WTC11 (cell line): ENCODE measurements at regions not wholly inside any gene's neighbourhood (a gene's known extent, or its start where the extent isn't known, plus 50 kb on each side); places are given as distances from the start of the nearest gene placed in this dataset.
A peak's percentile ranks its signal among the peaks of the same experiment; 100 is the strongest.

ENCODE experiments used
- ATAC-seq: fragments of 200-7000 bp; cut with Tn5 transposase; 2 replicates; pipeline ENCODE4 v1.10.0; 2021; ENCODE audit warnings: mild to moderate bottlenecking, moderate library complexity
- CTCF ChIA-PET: fragments of 300-600 bp; sonication (Branson Sonifier 250); formaldehyde crosslinking; loops from one replicate; lab custom pipeline; 2021; ENCODE audit warnings: antibody characterized with exemption; lab: Charles Lee
- POLR2A ChIA-PET: fragments of 350-600 bp; sonication (Branson Sonifier 250); formaldehyde crosslinking; loops from one replicate; lab custom pipeline; 2021; ENCODE audit warnings: antibody characterized with exemption; lab: Charles Lee
- DNase-seq: peaks from one replicate; pipeline ENCODE4 v3.0.0; 2021; ENCODE audit warnings: low spot score
- H3K27ac Mint-ChIP-seq: 2 replicates; pipeline ENCODE4 v1.8.0; 2021; ENCODE audit warnings: mixed read lengths
- H3K27me3 Mint-ChIP-seq: 2 replicates; pipeline ENCODE4 v1.8.0; 2021; ENCODE audit warnings: low read depth, mild to moderate bottlenecking, moderate library complexity, mixed read lengths
- H3K36me3 Mint-ChIP-seq: 2 replicates; pipeline ENCODE4 v1.8.0; 2021; ENCODE audit warnings: mixed read lengths
- H3K4me1 Mint-ChIP-seq: 2 replicates; pipeline ENCODE4 v1.8.0; 2022; ENCODE audit warnings: mixed read lengths
- H3K4me3 Mint-ChIP-seq: 2 replicates; pipeline ENCODE4 v1.8.0; 2021; ENCODE audit warnings: mild to moderate bottlenecking, moderate library complexity, mixed read lengths
- H3K9me3 Mint-ChIP-seq: 2 replicates; pipeline ENCODE4 v1.8.0; 2021; ENCODE audit warnings: mixed read lengths
- CBFB ChIP-seq: sonication (generic); formaldehyde crosslinking; IDR thresholded peaks from 2 replicates; pipeline ENCODE4 v1.8.1; 2022; ENCODE audit warnings: mild to moderate bottlenecking, low read depth, missing genetic modification reagents
- CREM ChIP-seq: sonication (generic); formaldehyde crosslinking; IDR thresholded peaks from 2 replicates; pipeline ENCODE4 v1.8.1; 2022; ENCODE audit warnings: mild to moderate bottlenecking, missing genetic modification reagents, moderate library complexity
- ETV6 ChIP-seq: sonication (generic); formaldehyde crosslinking; IDR thresholded peaks from 2 replicates; pipeline ENCODE4 v1.8.1; 2022; ENCODE audit warnings: mild to moderate bottlenecking, missing genetic modification reagents
- JUN ChIP-seq: sonication (generic); formaldehyde crosslinking; IDR thresholded peaks from 2 replicates; pipeline ENCODE4 v1.8.0; 2023; ENCODE audit warnings: mild to moderate bottlenecking, missing genetic modification reagents
- NR2C2 ChIP-seq: sonication (generic); formaldehyde crosslinking; IDR thresholded peaks from 2 replicates; pipeline ENCODE4 v1.8.0; 2022; ENCODE audit warnings: mild to moderate bottlenecking, missing genetic modification reagents
- TEAD1 ChIP-seq: sonication (generic); formaldehyde crosslinking; IDR thresholded peaks from 2 replicates; pipeline ENCODE4 v1.8.0; 2022; ENCODE audit warnings: mild to moderate bottlenecking, missing genetic modification reagents
- ZNF317 ChIP-seq: sonication (generic); formaldehyde crosslinking; IDR thresholded peaks from 2 replicates; pipeline ENCODE4 v1.8.1; 2023; ENCODE audit warnings: low read depth, mild to moderate bottlenecking, moderate library complexity, missing genetic modification reagents, borderline replicate concordance
- TF ChIP-seq, protein P1 (sequence below): fragments of 250-450 bp; sonication (Bioruptor Pico); IDR thresholded peaks from 2 replicates; pipeline ENCODE4 v1.9.0; 2021; ENCODE audit warnings: mild to moderate bottlenecking
- TF ChIP-seq, protein P2 (sequence below): sonication (generic); formaldehyde crosslinking; IDR thresholded peaks from 2 replicates; pipeline ENCODE4 v1.8.1; 2023; ENCODE audit warnings: mild to moderate bottlenecking, missing genetic modification reagents, borderline replicate concordance
- TF ChIP-seq, protein P3 (sequence below): sonication (generic); formaldehyde crosslinking; IDR thresholded peaks from 2 replicates; pipeline ENCODE4 v1.8.1; 2023; ENCODE audit warnings: mild to moderate bottlenecking, moderate library complexity, missing genetic modification reagents
- TF ChIP-seq, protein P4 (sequence below): fragments of 250-450 bp; sonication (Bioruptor Pico); IDR thresholded peaks from 2 replicates; pipeline ENCODE4 v2.1.2; 2022; ENCODE audit warnings: mild to moderate bottlenecking, moderate library complexity
- TF ChIP-seq, protein P5 (sequence below): sonication (generic); formaldehyde crosslinking; IDR thresholded peaks from 2 replicates; pipeline ENCODE4 v1.8.1; 2023; ENCODE audit warnings: mild to moderate bottlenecking, missing genetic modification reagents, moderate library complexity
- TF ChIP-seq, protein P6 (sequence below): sonication (generic); formaldehyde crosslinking; IDR thresholded peaks from 2 replicates; pipeline ENCODE4 v1.8.1; 2023; ENCODE audit warnings: mild to moderate bottlenecking, missing genetic modification reagents, moderate library complexity
- TF ChIP-seq, protein P7 (sequence below): sonication (generic); formaldehyde crosslinking; IDR thresholded peaks from 2 replicates; pipeline ENCODE4 v1.8.0; 2022; ENCODE audit warnings: mild to moderate bottlenecking, missing genetic modification reagents
- TF ChIP-seq, protein P8 (sequence below): fragments of 250-450 bp; sonication (Bioruptor Pico); IDR thresholded peaks from 2 replicates; pipeline ENCODE4 v1.8.0; 2021; ENCODE audit warnings: mild to moderate bottlenecking

DNA sequence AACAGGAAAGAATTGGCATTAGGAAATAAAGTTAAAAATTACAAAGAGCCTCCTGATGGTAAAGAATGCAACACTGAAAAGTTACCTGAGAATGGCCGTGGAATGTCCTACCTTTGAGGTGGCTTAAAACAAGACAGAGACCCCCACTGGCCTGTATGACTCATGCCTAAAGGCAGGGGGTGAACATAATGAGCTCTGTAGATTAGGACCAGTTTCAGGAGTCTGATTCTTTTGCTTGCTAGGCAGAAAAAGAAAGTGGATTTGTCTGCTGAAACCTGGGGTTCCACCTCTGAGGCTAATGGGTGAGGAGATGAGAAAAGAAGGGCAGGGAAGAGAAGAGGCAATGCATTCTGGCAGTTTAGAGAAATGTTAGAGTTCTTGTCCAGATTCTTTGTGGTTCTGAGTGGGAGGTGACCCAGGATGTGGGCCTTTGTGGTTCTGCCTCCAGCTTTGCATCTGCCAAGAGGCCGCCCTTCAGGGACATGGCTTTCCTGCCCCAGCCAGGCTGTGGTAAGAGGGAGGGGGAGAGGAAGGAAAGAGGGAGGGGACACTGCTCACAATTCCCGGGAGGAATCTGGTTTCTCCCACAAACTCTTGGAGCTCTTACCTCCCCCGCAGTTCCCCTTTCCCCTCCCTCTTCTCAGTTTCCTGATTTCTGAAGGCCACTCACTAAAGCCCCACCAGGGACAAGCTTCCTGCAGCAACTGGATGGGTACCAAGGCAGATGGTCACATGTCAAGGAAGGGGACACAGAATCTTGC, 109.6 kb downstream of the EFNB1 start:
- TF ChIP-seq CBFB (CRISPR knock-in tag): no peak
- TF ChIP-seq ETV6 (CRISPR knock-in tag): no peak
- TF ChIP-seq ZNF317 (CRISPR knock-in tag): no peak
- TF ChIP-seq, protein P1, sequence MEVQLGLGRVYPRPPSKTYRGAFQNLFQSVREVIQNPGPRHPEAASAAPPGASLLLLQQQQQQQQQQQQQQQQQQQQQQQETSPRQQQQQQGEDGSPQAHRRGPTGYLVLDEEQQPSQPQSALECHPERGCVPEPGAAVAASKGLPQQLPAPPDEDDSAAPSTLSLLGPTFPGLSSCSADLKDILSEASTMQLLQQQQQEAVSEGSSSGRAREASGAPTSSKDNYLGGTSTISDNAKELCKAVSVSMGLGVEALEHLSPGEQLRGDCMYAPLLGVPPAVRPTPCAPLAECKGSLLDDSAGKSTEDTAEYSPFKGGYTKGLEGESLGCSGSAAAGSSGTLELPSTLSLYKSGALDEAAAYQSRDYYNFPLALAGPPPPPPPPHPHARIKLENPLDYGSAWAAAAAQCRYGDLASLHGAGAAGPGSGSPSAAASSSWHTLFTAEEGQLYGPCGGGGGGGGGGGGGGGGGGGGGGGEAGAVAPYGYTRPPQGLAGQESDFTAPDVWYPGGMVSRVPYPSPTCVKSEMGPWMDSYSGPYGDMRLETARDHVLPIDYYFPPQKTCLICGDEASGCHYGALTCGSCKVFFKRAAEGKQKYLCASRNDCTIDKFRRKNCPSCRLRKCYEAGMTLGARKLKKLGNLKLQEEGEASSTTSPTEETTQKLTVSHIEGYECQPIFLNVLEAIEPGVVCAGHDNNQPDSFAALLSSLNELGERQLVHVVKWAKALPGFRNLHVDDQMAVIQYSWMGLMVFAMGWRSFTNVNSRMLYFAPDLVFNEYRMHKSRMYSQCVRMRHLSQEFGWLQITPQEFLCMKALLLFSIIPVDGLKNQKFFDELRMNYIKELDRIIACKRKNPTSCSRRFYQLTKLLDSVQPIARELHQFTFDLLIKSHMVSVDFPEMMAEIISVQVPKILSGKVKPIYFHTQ (CRISPR knock-in tag): no peak
- TF ChIP-seq TEAD1 (CRISPR knock-in tag): no peak
- TF ChIP-seq, protein P2, sequence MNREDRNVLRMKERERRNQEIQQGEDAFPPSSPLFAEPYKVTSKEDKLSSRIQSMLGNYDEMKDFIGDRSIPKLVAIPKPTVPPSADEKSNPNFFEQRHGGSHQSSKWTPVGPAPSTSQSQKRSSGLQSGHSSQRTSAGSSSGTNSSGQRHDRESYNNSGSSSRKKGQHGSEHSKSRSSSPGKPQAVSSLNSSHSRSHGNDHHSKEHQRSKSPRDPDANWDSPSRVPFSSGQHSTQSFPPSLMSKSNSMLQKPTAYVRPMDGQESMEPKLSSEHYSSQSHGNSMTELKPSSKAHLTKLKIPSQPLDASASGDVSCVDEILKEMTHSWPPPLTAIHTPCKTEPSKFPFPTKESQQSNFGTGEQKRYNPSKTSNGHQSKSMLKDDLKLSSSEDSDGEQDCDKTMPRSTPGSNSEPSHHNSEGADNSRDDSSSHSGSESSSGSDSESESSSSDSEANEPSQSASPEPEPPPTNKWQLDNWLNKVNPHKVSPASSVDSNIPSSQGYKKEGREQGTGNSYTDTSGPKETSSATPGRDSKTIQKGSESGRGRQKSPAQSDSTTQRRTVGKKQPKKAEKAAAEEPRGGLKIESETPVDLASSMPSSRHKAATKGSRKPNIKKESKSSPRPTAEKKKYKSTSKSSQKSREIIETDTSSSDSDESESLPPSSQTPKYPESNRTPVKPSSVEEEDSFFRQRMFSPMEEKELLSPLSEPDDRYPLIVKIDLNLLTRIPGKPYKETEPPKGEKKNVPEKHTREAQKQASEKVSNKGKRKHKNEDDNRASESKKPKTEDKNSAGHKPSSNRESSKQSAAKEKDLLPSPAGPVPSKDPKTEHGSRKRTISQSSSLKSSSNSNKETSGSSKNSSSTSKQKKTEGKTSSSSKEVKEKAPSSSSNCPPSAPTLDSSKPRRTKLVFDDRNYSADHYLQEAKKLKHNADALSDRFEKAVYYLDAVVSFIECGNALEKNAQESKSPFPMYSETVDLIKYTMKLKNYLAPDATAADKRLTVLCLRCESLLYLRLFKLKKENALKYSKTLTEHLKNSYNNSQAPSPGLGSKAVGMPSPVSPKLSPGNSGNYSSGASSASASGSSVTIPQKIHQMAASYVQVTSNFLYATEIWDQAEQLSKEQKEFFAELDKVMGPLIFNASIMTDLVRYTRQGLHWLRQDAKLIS (CRISPR knock-in tag): no peak
- TF ChIP-seq, protein P3, sequence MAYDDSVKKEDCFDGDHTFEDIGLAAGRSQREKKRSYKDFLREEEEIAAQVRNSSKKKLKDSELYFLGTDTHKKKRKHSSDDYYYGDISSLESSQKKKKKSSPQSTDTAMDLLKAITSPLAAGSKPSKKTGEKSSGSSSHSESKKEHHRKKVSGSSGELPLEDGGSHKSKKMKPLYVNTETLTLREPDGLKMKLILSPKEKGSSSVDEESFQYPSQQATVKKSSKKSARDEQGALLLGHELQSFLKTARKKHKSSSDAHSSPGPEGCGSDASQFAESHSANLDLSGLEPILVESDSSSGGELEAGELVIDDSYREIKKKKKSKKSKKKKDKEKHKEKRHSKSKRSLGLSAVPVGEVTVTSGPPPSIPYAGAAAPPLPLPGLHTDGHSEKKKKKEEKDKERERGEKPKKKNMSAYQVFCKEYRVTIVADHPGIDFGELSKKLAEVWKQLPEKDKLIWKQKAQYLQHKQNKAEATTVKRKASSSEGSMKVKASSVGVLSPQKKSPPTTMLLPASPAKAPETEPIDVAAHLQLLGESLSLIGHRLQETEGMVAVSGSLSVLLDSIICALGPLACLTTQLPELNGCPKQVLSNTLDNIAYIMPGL: no peak
- TF ChIP-seq, protein P4, sequence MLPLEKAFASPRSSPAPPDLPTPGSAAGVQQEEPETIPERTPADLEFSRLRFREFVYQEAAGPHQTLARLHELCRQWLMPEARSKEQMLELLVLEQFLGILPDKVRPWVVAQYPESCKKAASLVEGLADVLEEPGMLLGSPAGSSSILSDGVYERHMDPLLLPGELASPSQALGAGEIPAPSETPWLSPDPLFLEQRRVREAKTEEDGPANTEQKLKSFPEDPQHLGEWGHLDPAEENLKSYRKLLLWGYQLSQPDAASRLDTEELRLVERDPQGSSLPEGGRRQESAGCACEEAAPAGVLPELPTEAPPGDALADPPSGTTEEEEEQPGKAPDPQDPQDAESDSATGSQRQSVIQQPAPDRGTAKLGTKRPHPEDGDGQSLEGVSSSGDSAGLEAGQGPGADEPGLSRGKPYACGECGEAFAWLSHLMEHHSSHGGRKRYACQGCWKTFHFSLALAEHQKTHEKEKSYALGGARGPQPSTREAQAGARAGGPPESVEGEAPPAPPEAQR (CRISPR knock-in tag): no peak
- TF ChIP-seq, protein P5, sequence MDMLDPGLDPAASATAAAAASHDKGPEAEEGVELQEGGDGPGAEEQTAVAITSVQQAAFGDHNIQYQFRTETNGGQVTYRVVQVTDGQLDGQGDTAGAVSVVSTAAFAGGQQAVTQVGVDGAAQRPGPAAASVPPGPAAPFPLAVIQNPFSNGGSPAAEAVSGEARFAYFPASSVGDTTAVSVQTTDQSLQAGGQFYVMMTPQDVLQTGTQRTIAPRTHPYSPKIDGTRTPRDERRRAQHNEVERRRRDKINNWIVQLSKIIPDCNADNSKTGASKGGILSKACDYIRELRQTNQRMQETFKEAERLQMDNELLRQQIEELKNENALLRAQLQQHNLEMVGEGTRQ: no peak
- TF ChIP-seq, protein P6, sequence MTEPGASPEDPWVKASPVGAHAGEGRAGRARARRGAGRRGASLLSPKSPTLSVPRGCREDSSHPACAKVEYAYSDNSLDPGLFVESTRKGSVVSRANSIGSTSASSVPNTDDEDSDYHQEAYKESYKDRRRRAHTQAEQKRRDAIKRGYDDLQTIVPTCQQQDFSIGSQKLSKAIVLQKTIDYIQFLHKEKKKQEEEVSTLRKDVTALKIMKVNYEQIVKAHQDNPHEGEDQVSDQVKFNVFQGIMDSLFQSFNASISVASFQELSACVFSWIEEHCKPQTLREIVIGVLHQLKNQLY (CRISPR knock-in tag): no peak
- ATAC-seq (peak; percentile 48), DNase-seq (no peak)
- Mint-ChIP-seq H3K9me3 (no peaks in the 10 kb centered on the region), H3K27ac (no peak overlapping the region), H3K4me3 (no peak overlapping the region), H3K4me1 (peaks cover 8% of the 10 kb centered on the region), H3K36me3 (no peaks in the 10 kb centered on the region), H3K27me3 (peaks cover 5% of the 10 kb centered on the region; the same call in 1 of the 2 replicates)
- POLR2A ChIA-PET: no interaction called here
- CTCF ChIA-PET: interaction anchor here (1.1 to 1.3 kb wide), 2 partner anchors 20 to 110 kb away, joined by 3 to 7 read pairs; partner anchors contain the start of gene EFNB1

DNA sequence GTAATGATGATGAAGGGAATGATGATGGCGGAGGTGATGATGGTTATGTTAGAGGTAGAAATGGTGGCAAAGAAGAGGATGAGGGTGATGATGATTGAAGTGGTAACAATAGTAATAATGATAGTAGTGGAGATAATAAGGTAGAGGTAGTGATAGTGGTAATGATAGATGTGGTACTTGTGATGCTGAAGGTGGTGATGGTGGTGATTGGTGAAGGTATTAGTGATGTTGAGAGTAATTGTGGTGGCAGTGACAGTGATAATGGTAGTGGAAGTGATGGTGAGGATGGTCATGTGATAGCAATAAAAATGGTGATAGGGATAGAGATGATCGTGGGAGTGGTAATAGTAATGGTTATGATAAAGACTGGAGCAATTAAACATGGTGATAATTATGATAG, 108.8 kb downstream of the EFNB1 start:
- CTCF ChIA-PET: no interaction called here
- POLR2A ChIA-PET: no interaction called here
- no peaks in the 10 kb centered on the region for H3K9me3 Mint-ChIP-seq
- ATAC-seq: no peak
- H3K36me3 Mint-ChIP-seq: no peaks in the 10 kb centered on the region
- no peak overlapping the region for H3K4me3 Mint-ChIP-seq
- TF ChIP-seq, protein P7, sequence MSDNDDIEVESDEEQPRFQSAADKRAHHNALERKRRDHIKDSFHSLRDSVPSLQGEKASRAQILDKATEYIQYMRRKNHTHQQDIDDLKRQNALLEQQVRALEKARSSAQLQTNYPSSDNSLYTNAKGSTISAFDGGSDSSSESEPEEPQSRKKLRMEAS (CRISPR knock-in tag): no peak
- TF ChIP-seq NR2C2 (CRISPR knock-in tag): no peak
- no peak for TF ChIP-seq JUN (CRISPR knock-in tag)
- TF ChIP-seq, protein P8, sequence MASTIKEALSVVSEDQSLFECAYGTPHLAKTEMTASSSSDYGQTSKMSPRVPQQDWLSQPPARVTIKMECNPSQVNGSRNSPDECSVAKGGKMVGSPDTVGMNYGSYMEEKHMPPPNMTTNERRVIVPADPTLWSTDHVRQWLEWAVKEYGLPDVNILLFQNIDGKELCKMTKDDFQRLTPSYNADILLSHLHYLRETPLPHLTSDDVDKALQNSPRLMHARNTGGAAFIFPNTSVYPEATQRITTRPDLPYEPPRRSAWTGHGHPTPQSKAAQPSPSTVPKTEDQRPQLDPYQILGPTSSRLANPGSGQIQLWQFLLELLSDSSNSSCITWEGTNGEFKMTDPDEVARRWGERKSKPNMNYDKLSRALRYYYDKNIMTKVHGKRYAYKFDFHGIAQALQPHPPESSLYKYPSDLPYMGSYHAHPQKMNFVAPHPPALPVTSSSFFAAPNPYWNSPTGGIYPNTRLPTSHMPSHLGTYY (CRISPR knock-in tag): no peak
- TF ChIP-seq CREM: no peak
- TF ChIP-seq, all 79 proteins: peak for 0
- Mint-ChIP-seq H3K27me3 (peaks cover 5% of the 10 kb centered on the region; the same call in 1 of the 2 replicates), H3K4me1 (peaks cover 8% of the 10 kb centered on the region), H3K27ac (no peak overlapping the region)
- DNase-seq: no peak
